IMR-90 (cell line): ENCODE measurements at regions not wholly inside any gene's neighbourhood (a gene's known extent, or its start where the extent isn't known, plus 50 kb on each side); places are given as distances from the start of the nearest gene placed in this dataset.

Experiments
- ATAC-seq: fragments of 200-7000 bp; cut with Tn5 transposase; 2 replicates; pipeline ENCODE4 v1.9.1; 2020; ENCODE audit warnings: low read depth, mild to moderate bottlenecking, moderate library complexity
- BruUV-seq: library from RNA; stranded (reverse); fragments of 400-500 nt; replicated peaks from 2 replicates; lab custom pipeline; 2021; lab: Mats Ljungman, UMichigan
- CTCF ChIA-PET: fragments of 300-600 bp; formaldehyde crosslinking; extraction: SDS; loops from one replicate; lab custom pipeline; 2021; ENCODE audit warnings: antibody characterized with exemption; lab: Yijun Ruan, JAX
- POLR2A ChIA-PET: fragments of 300-600 bp; sonication (Branson Sonifier 250); formaldehyde crosslinking; loops from one replicate; lab custom pipeline; 2022; ENCODE audit warnings: antibody characterized with exemption; ENCODE audit not compliant: unreplicated experiment; lab: Charles Lee
- DNase-seq: peaks from one replicate; pipeline ENCODE4 v3.0.0; 2013
- H2AFZ ChIP-seq: replicated peaks from 2 replicates; pipeline ENCODE3; 2013; ENCODE audit warnings: low read length, mild to moderate bottlenecking; ENCODE audit not compliant: poor library complexity
- H2AK5ac ChIP-seq: 2 replicates; pipeline ENCODE4 v1.6.1; 2013; ENCODE audit warnings: low read depth, low read length, inconsistent platforms
- H2AK9ac ChIP-seq: replicated peaks from 2 replicates; pipeline ENCODE3; 2013; ENCODE audit warnings: mild to moderate bottlenecking, low read depth, low read length, moderate library complexity; ENCODE audit not compliant: poor library complexity
- H2BK120ac ChIP-seq: 2 replicates; pipeline ENCODE4 v1.6.1; 2013; ENCODE audit warnings: low read depth, low read length, inconsistent platforms
- H2BK15ac ChIP-seq: 3 replicates; pipeline ENCODE4 v1.6.1; 2013; ENCODE audit warnings: low read depth, low read length, inconsistent platforms
- H2BK20ac ChIP-seq: 2 replicates; pipeline ENCODE4 v1.6.1; 2013; ENCODE audit warnings: low read depth, mild to moderate bottlenecking, inconsistent platforms, low read length, moderate library complexity
- H2BK5ac ChIP-seq: 2 replicates; pipeline ENCODE4 v1.6.1; 2013; ENCODE audit warnings: mild to moderate bottlenecking, low read depth, low read length, inconsistent platforms; ENCODE audit not compliant: poor library complexity, severe bottlenecking
- H3K14ac ChIP-seq: replicated peaks from 2 replicates; pipeline ENCODE4 v1.6.1; 2013; ENCODE audit warnings: low read depth, low read length, inconsistent platforms
- H3K18ac ChIP-seq: 2 replicates; pipeline ENCODE4 v1.6.1; 2013; ENCODE audit warnings: low read depth, low read length, control low read depth
- H3K23ac ChIP-seq: 2 replicates; pipeline ENCODE4 v1.6.1; 2013; ENCODE audit warnings: low read depth, low read length, inconsistent platforms
- H3K27ac ChIP-seq: 2 replicates; pipeline ENCODE4 v1.5.1; 2013; ENCODE audit warnings: mild to moderate bottlenecking, control low read depth, low read length; ENCODE audit not compliant: insufficient read depth
- H3K27me3 ChIP-seq: 2 replicates; pipeline ENCODE4 v1.6.1; 2013; ENCODE audit warnings: low read length; ENCODE audit not compliant: control insufficient read depth, insufficient read depth
- H3K36me3 ChIP-seq: 2 replicates; pipeline ENCODE4 v1.6.1; 2013; ENCODE audit warnings: low read length, mixed read lengths; ENCODE audit not compliant: control insufficient read depth, insufficient read depth
- H3K4ac ChIP-seq: 2 replicates; pipeline ENCODE4 v1.6.1; 2013; ENCODE audit warnings: low read depth, low read length, inconsistent platforms
- H3K4me1 ChIP-seq: 2 replicates; pipeline ENCODE4 v1.6.1; 2013; ENCODE audit warnings: low read length, mixed read lengths; ENCODE audit not compliant: control insufficient read depth, insufficient read depth
- H3K4me2 ChIP-seq: 2 replicates; pipeline ENCODE4 v1.6.1; 2013; ENCODE audit warnings: low read depth, mild to moderate bottlenecking, control low read depth, low read length, moderate library complexity
- H3K4me3 ChIP-seq: 2 replicates; pipeline ENCODE4 v1.5.1; 2013; ENCODE audit warnings: low read depth, mild to moderate bottlenecking, control low read depth, low read length, moderate library complexity; ENCODE audit not compliant: insufficient read depth
- H3K56ac ChIP-seq: 2 replicates; pipeline ENCODE4 v1.6.1; 2013; ENCODE audit warnings: low read length, inconsistent platforms; ENCODE audit not compliant: insufficient read depth; ENCODE audit errors: extremely low read depth
- H3K79me1 ChIP-seq, 2 experiments: 2 replicates each; pipeline ENCODE4 v1.6.1; 2013; ENCODE audit warnings: low read length in 2 of 2, inconsistent platforms in 1 of 2, low read depth in 1 of 2
- H3K9ac ChIP-seq: 2 replicates; pipeline ENCODE4 v1.6.1; 2013; ENCODE audit warnings: low read depth, low read length, control low read depth
- H3K9me1 ChIP-seq: 2 replicates; pipeline ENCODE4 v1.6.1; 2013; ENCODE audit warnings: low read length, inconsistent platforms; ENCODE audit not compliant: insufficient read depth
- H3K9me3 ChIP-seq: 2 replicates; pipeline ENCODE4 v1.6.1; 2013; ENCODE audit warnings: low read length; ENCODE audit not compliant: control insufficient read depth, insufficient read depth
- H4K20me1 ChIP-seq: 2 replicates; pipeline ENCODE4 v1.6.1; 2013; ENCODE audit warnings: low read length, inconsistent platforms; ENCODE audit not compliant: insufficient read depth
- H4K5ac ChIP-seq: 2 replicates; pipeline ENCODE4 v1.6.1; 2013; ENCODE audit warnings: mild to moderate bottlenecking, low read depth, low read length, control low read depth
- H4K8ac ChIP-seq, 2 experiments: 2 replicates each; pipeline ENCODE4 v1.6.1; 2013; ENCODE audit warnings: low read depth in 2 of 2, low read length in 2 of 2, control low read depth in 1 of 2, inconsistent platforms in 1 of 2
- H4K91ac ChIP-seq: 2 replicates; pipeline ENCODE4 v1.6.1; 2013; ENCODE audit warnings: low read depth, low read length, inconsistent platforms; ENCODE audit not compliant: insufficient read depth
- BHLHE40 ChIP-seq: fragments of 150-350 bp; IDR thresholded peaks from 2 replicates; pipeline ENCODE4 v1.6.1; 2016; ENCODE audit warnings: mild to moderate bottlenecking, low read depth, low read length
- CEBPB ChIP-seq: IDR thresholded peaks from 2 replicates; pipeline ENCODE4 v1.6.1; 2012; ENCODE audit warnings: low read depth, low read length, improper control_type of control experiment
- CHD1 ChIP-seq: IDR thresholded peaks from 2 replicates; pipeline ENCODE4 v1.6.1; 2012; ENCODE audit warnings: low read depth, low read length, improper control_type of control experiment
- FOS ChIP-seq: fragments of 150-350 bp; IDR thresholded peaks from 2 replicates; pipeline ENCODE4 v1.6.1; 2016; ENCODE audit warnings: low read depth, low read length
- MAFK ChIP-seq: IDR thresholded peaks from 2 replicates; pipeline ENCODE4 v1.6.1; 2012; ENCODE audit warnings: low read depth, low read length, improper control_type of control experiment
- MAZ ChIP-seq: IDR thresholded peaks from 2 replicates; pipeline ENCODE4 v1.6.1; 2012; ENCODE audit warnings: low read depth, mild to moderate bottlenecking, low read length, improper control_type of control experiment, moderate library complexity, borderline replicate concordance
- MXI1 ChIP-seq: IDR thresholded peaks from 2 replicates; pipeline ENCODE4 v1.6.1; 2012; ENCODE audit warnings: low read depth, mild to moderate bottlenecking, low read length, moderate library complexity, borderline replicate concordance
- NFE2L2 ChIP-seq: fragments of 150-350 bp; IDR thresholded peaks from 2 replicates; pipeline ENCODE4 v1.6.1; 2016; ENCODE audit warnings: low read depth, mild to moderate bottlenecking, low read length
- POLR2A ChIP-seq: IDR thresholded peaks from 2 replicates; pipeline ENCODE4 v1.6.1; 2012; ENCODE audit warnings: mild to moderate bottlenecking, low read depth, low read length
- RAD21 ChIP-seq: IDR thresholded peaks from 2 replicates; pipeline ENCODE4 v1.6.1; 2012; ENCODE audit warnings: low read length, improper control_type of control experiment
- RCOR1 ChIP-seq: IDR thresholded peaks from 2 replicates; pipeline ENCODE4 v1.6.1; 2012; ENCODE audit warnings: mild to moderate bottlenecking, low read length, improper control_type of control experiment; ENCODE audit not compliant: insufficient replicate concordance
- RFX5 ChIP-seq: IDR thresholded peaks from 2 replicates; pipeline ENCODE4 v1.8.0; 2012; ENCODE audit warnings: low read depth, mild to moderate bottlenecking, low read length, moderate library complexity
- SMC3 ChIP-seq: fragments of 150-350 bp; IDR thresholded peaks from 2 replicates; pipeline ENCODE4 v1.6.1; 2016; ENCODE audit warnings: low read depth, mild to moderate bottlenecking, antibody characterized with exemption, low read length, moderate library complexity
- WGBS, 2 experiments: methylation state at CpG; one replicate each; pipeline versions ENCODE4 v1.1.5 to v1.1.7; 2013; ENCODE audit warnings: missing lambda C conversion rate in 2 of 2; ENCODE audit not compliant: insufficient read length in 1 of 2; ENCODE audit errors: extremely low coverage in 2 of 2; 5-methylcytosine and 5-hydroxymethylcytosine counted together
- dilution Hi-C: fragments of 300-500 bp; cut with HindIII; formaldehyde crosslinking; loops from one replicate; pipeline ENCODE4 v1.14.3; 2018; ENCODE audit warnings: low sequenced_read_pairs; ENCODE audit not compliant: unreplicated experiment
- in situ Hi-C: fragments of 300-500 bp; cut with MboI; formaldehyde crosslinking; loops from 3 replicates; pipeline ENCODE4 v1.14.3; 2019; ENCODE audit warnings: low sequenced_read_pairs, inconsistent platforms, mixed read lengths
- intact Hi-C: fragments of 100-400 bp; cut with micrococcal nuclease; formaldehyde crosslinking; loops from 2 replicates; pipeline ENCODE4 v1.10.0; 2022
- TF ChIP-seq, protein P1 (sequence below): conservative IDR thresholded peaks from 2 replicates; pipeline ENCODE4 v1.5.1; 2012; ENCODE audit warnings: mild to moderate bottlenecking, low read depth, low read length, improper control_type of control experiment
- TF ChIP-seq, protein P2 (sequence below): fragments of 150-350 bp; IDR thresholded peaks from 2 replicates; pipeline ENCODE4 v1.6.1; 2016; ENCODE audit warnings: low read depth, mild to moderate bottlenecking, low read length, moderate library complexity, borderline replicate concordance
- TF ChIP-seq, protein P3 (sequence below): fragments of 150-350 bp; IDR thresholded peaks from 2 replicates; pipeline ENCODE4 v1.6.1; 2017; ENCODE audit warnings: mild to moderate bottlenecking, antibody characterized with exemption, low read length, low read depth

DNA sequence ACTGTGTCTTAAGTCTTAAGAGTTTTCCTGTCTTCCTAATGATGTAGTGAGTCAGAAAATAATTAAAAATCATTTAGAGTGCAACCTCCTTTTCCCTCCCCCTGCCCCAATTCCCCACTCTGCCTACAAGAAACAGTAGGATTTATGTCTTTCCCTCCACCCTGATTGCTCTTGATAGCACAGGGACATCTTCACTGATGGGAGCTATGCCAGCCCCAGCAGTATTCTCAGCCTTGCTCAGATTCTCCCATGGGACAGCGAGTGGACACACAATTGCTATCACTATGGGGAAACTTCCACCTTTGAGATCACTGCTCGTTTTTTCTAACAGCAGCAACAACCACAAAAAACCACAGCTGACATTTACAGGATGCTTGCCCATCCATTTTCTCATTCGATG lies 216.6 kb upstream of the PLXNA2 start:
- Histone ChIP-seq H4K91ac (no peak overlapping the region), H3K27me3 (no peaks in the 10 kb centered on the region), H4K20me1 (no peaks in the 10 kb centered on the region), H4K8ac (no peak overlapping the region), H2AK5ac (no peak overlapping the region), H3K9me3 (no peaks in the 10 kb centered on the region; the same call in 1 of the 2 replicates), H3K9me1 (no peaks in the 10 kb centered on the region), H3K27ac (no peak overlapping the region), H4K5ac (no peak overlapping the region), H3K9ac (no peak overlapping the region), H2BK5ac (no peak overlapping the region), H2AK9ac (no peak overlapping the region), H3K18ac (no peak overlapping the region), H3K4me1 (no peaks in the 10 kb centered on the region), H2BK20ac (no peak overlapping the region), H3K4me2 (no peak overlapping the region), H2AFZ (no peak overlapping the region), H3K4me3 (no peak overlapping the region), H3K23ac (no peak overlapping the region), H3K79me1 (no peaks in the 10 kb centered on the region), H3K56ac (no peak overlapping the region), H2BK120ac (no peak overlapping the region), H3K4ac (no peak overlapping the region), H3K36me3 (no peaks in the 10 kb centered on the region), H2BK15ac (no peak overlapping the region), H3K14ac (no peak overlapping the region)
- in situ Hi-C loops (no loop called here), intact Hi-C loops (no loop called here), dilution Hi-C loops (no loop called here)
- DNase-seq (no peak), ATAC-seq (no peak)
- POLR2A ChIA-PET: no interaction called here
- CTCF ChIA-PET: no interaction called here
- TF ChIP-seq, protein P1, sequence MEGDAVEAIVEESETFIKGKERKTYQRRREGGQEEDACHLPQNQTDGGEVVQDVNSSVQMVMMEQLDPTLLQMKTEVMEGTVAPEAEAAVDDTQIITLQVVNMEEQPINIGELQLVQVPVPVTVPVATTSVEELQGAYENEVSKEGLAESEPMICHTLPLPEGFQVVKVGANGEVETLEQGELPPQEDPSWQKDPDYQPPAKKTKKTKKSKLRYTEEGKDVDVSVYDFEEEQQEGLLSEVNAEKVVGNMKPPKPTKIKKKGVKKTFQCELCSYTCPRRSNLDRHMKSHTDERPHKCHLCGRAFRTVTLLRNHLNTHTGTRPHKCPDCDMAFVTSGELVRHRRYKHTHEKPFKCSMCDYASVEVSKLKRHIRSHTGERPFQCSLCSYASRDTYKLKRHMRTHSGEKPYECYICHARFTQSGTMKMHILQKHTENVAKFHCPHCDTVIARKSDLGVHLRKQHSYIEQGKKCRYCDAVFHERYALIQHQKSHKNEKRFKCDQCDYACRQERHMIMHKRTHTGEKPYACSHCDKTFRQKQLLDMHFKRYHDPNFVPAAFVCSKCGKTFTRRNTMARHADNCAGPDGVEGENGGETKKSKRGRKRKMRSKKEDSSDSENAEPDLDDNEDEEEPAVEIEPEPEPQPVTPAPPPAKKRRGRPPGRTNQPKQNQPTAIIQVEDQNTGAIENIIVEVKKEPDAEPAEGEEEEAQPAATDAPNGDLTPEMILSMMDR: no peak
- TF ChIP-seq MAZ: no peak
- no peak for TF ChIP-seq RCOR1
- no peak for TF ChIP-seq RFX5
- TF ChIP-seq CEBPB: no peak
- no peak for TF ChIP-seq POLR2A
- no peak for TF ChIP-seq NFE2L2
- no peak for TF ChIP-seq BHLHE40
- TF ChIP-seq FOS: no peak
- TF ChIP-seq MAFK: no peak
- TF ChIP-seq RAD21: no peak
- no peak for TF ChIP-seq MXI1
- TF ChIP-seq SMC3: no peak
- TF ChIP-seq, protein P2, sequence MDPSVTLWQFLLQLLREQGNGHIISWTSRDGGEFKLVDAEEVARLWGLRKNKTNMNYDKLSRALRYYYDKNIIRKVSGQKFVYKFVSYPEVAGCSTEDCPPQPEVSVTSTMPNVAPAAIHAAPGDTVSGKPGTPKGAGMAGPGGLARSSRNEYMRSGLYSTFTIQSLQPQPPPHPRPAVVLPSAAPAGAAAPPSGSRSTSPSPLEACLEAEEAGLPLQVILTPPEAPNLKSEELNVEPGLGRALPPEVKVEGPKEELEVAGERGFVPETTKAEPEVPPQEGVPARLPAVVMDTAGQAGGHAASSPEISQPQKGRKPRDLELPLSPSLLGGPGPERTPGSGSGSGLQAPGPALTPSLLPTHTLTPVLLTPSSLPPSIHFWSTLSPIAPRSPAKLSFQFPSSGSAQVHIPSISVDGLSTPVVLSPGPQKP: no peak
- no peak for TF ChIP-seq CHD1
- TF ChIP-seq, protein P3, sequence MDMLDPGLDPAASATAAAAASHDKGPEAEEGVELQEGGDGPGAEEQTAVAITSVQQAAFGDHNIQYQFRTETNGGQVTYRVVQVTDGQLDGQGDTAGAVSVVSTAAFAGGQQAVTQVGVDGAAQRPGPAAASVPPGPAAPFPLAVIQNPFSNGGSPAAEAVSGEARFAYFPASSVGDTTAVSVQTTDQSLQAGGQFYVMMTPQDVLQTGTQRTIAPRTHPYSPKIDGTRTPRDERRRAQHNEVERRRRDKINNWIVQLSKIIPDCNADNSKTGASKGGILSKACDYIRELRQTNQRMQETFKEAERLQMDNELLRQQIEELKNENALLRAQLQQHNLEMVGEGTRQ: no peak
- no TSS peak for BruUV-seq
- no CpG with 5 or more reads among the region's 3 CpGs for WGBS, 2 experiments
